Panc1 (cell line): ENCODE measurements at regions not wholly inside any gene's neighbourhood (a gene's known extent, or its start where the extent isn't known, plus 50 kb on each side); places are given as distances from the start of the nearest gene placed in this dataset.

Source experiments
- ATAC-seq: fragments of 200-7000 bp; cut with Tn5 transposase; 2 replicates; pipeline ENCODE4 v1.9.1; 2020; ENCODE audit warnings: mild to moderate bottlenecking, moderate library complexity
- BruUV-seq: library from RNA; stranded (reverse); fragments of 400-500 nt; replicated peaks from 2 replicates; lab custom pipeline; 2021; lab: Mats Ljungman, UMichigan
- CTCF ChIA-PET: fragments of 300-600 bp; sonication (Branson Sonifier 250); formaldehyde crosslinking; loops from one replicate; lab custom pipeline; 2022; ENCODE audit warnings: antibody characterized with exemption; lab: Charles Lee
- POLR2A ChIA-PET: fragments of 300-600 bp; sonication (Branson Sonifier 250); formaldehyde crosslinking; loops from one replicate; lab custom pipeline; 2022; ENCODE audit warnings: antibody characterized with exemption; lab: Charles Lee
- DNase-seq: peaks from one replicate; pipeline ENCODE4 v3.0.0-alpha.2; 2010; ENCODE audit warnings: low read depth, low spot score
- H3K27ac ChIP-seq: 2 replicates; pipeline ENCODE4 v1.5.1; 2011; ENCODE audit warnings: mild to moderate bottlenecking, low read length, inconsistent platforms
- H3K27me3 ChIP-seq: fragments of 200-500 bp; sonication (Bioruptor generic); 2 replicates; pipeline ENCODE4 v1.6.0; 2014; ENCODE audit warnings: low read length, inconsistent platforms; ENCODE audit not compliant: control insufficient read depth, insufficient read depth
- H3K36me3 ChIP-seq: fragments of 200-500 bp; sonication (Bioruptor generic); 2 replicates; pipeline ENCODE4 v1.5.1; 2014; ENCODE audit warnings: inconsistent platforms, mild to moderate bottlenecking, low read length, moderate library complexity; ENCODE audit not compliant: control insufficient read depth, insufficient read depth
- H3K4me1 ChIP-seq: 2 replicates; pipeline ENCODE4 v1.5.1; 2011; ENCODE audit warnings: inconsistent platforms, mild to moderate bottlenecking, low read length, moderate library complexity; ENCODE audit not compliant: control insufficient read depth, insufficient read depth
- H3K4me3 ChIP-seq, 2 experiments: 2 replicates each; pipeline ENCODE4 v1.5.1; 2011 to 2012; ENCODE audit warnings: low read depth in 2 of 2, low read length in 2 of 2, mild to moderate bottlenecking in 2 of 2, inconsistent platforms in 1 of 2, moderate library complexity in 1 of 2
- H3K9me3 ChIP-seq: fragments of 200-500 bp; sonication (Bioruptor generic); 2 replicates; pipeline ENCODE4 v1.5.1; 2014; ENCODE audit warnings: low read depth, mild to moderate bottlenecking, inconsistent platforms, low read length, moderate library complexity; ENCODE audit not compliant: control insufficient read depth, insufficient read depth
- POLR2AphosphoS5 ChIP-seq: IDR thresholded peaks from 2 replicates; pipeline ENCODE4 v1.6.1; 2012; ENCODE audit warnings: mild to moderate bottlenecking, low read depth, low read length, moderate library complexity
- REST ChIP-seq, 2 experiments: IDR thresholded peaks; 2 replicates each; pipeline ENCODE4 v1.6.1; 2011 to 2012; ENCODE audit warnings: low read depth in 2 of 2, control low read depth in 1 of 2, low read length in 1 of 2, mild to moderate bottlenecking in 1 of 2, moderate library complexity in 1 of 2; ENCODE audit not compliant: insufficient read depth in 1 of 2
- SIN3A ChIP-seq: IDR thresholded peaks from 2 replicates; pipeline ENCODE4 v1.6.1; 2012; ENCODE audit warnings: low read depth, mild to moderate bottlenecking, low read length, moderate library complexity, borderline replicate concordance; ENCODE audit not compliant: insufficient read depth
- TCF7L2 ChIP-seq: IDR thresholded peaks from 2 replicates; pipeline ENCODE4 v1.6.1; 2011; ENCODE audit warnings: mild to moderate bottlenecking, low read depth, low read length, inconsistent platforms
- in situ Hi-C: cut with HindIII; loops from 2 replicates; pipeline ENCODE4 v1.10.0; 2016; ENCODE audit warnings: low sequenced_read_pairs, low pct_unique_long_range_greater_than_20kb
- intact Hi-C: fragments of 100-400 bp; cut with micrococcal nuclease; formaldehyde crosslinking; loops from one replicate; pipeline ENCODE4 v1.10.0; 2022; ENCODE audit not compliant: unreplicated experiment
- TF ChIP-seq, protein P1 (sequence below): fragments of 450-650 bp; IDR thresholded peaks from 2 replicates; pipeline ENCODE4 v1.5.1; 2017; ENCODE audit warnings: mild to moderate bottlenecking

- no peak for ATAC-seq
- ChIA-PET POLR2A (no interaction called here), CTCF (interaction anchor here (0.6 kb wide), 1 partner anchor 77 kb away, joined by 4 read pairs; no protein-coding TSS in a partner anchor)
Observed at GRCh38 chr13:91046715-91047327, 300.7 kb upstream of the MIR17HG start.

GRCh38 chr13:91050970-91051369, 296.5 kb upstream of the MIR17HG start:
- Histone ChIP-seq H3K27ac (no peak overlapping the region), H3K4me3 (no peak overlapping the region), H3K27me3 (no peaks in the 10 kb centered on the region), H3K4me1 (no peaks in the 10 kb centered on the region), H3K36me3 (no peaks in the 10 kb centered on the region), H3K9me3 (no peaks in the 10 kb centered on the region)
- intact Hi-C loops (no loop called here), in situ Hi-C loops (no loop called here)
- ChIA-PET POLR2A (no interaction called here), CTCF (no interaction called here)
- no peak for DNase-seq
- BruUV-seq = no TSS peak
- ATAC-seq = no peak
- no peak for TF ChIP-seq SIN3A
- TF ChIP-seq, protein P1, sequence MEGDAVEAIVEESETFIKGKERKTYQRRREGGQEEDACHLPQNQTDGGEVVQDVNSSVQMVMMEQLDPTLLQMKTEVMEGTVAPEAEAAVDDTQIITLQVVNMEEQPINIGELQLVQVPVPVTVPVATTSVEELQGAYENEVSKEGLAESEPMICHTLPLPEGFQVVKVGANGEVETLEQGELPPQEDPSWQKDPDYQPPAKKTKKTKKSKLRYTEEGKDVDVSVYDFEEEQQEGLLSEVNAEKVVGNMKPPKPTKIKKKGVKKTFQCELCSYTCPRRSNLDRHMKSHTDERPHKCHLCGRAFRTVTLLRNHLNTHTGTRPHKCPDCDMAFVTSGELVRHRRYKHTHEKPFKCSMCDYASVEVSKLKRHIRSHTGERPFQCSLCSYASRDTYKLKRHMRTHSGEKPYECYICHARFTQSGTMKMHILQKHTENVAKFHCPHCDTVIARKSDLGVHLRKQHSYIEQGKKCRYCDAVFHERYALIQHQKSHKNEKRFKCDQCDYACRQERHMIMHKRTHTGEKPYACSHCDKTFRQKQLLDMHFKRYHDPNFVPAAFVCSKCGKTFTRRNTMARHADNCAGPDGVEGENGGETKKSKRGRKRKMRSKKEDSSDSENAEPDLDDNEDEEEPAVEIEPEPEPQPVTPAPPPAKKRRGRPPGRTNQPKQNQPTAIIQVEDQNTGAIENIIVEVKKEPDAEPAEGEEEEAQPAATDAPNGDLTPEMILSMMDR = no peak
- TF ChIP-seq POLR2AphosphoS5 = no peak
- no peak for TF ChIP-seq REST (IDR thresholded peaks at IDR 0.05; ENCODE audit: insufficient read depth in 1 of 2, low read depth in 2 of 2, low read length in 1 of 2)
- no peak for TF ChIP-seq TCF7L2

More at GRCh38 chr13:91046715-91047327, 300.7 kb upstream of the MIR17HG start:
- H3K9me3 ChIP-seq = no peaks in the 10 kb centered on the region
- in situ Hi-C loops = no loop called here
- H3K27me3 ChIP-seq = no peaks in the 10 kb centered on the region
- no peaks in the 10 kb centered on the region for H3K36me3 ChIP-seq
- H3K27ac ChIP-seq = no peak overlapping the region
- TF ChIP-seq TCF7L2 (no peak), SIN3A (no peak), POLR2AphosphoS5 (no peak), REST (IDR thresholded peaks at IDR 0.05; ENCODE audit: insufficient read depth in 1 of 2, low read depth in 2 of 2, low read length in 1 of 2) (no peak)
- TF ChIP-seq, protein P1 = no peak
- H3K4me3 ChIP-seq = no peak overlapping the region
- intact Hi-C loops = no loop called here
- no TSS peak for BruUV-seq
- no peaks in the 10 kb centered on the region for H3K4me1 ChIP-seq
- DNase-seq = no peak
